HG02588 (cell line): ENCODE measurements at regions not wholly inside any gene's neighbourhood (a gene's known extent, or its start where the extent isn't known, plus 50 kb on each side); places are given as distances from the start of the nearest gene placed in this dataset.
A peak's percentile ranks its signal among the peaks of the same experiment; 100 is the strongest.

Experiments
- ATAC-seq: cut with Tn5 transposase; IDR thresholded peaks from one replicate; pipeline ENCODE4 v1.9.1; 2021; ENCODE audit warnings: mild to moderate bottlenecking, moderate library complexity; ENCODE audit not compliant: unreplicated experiment

DNA sequence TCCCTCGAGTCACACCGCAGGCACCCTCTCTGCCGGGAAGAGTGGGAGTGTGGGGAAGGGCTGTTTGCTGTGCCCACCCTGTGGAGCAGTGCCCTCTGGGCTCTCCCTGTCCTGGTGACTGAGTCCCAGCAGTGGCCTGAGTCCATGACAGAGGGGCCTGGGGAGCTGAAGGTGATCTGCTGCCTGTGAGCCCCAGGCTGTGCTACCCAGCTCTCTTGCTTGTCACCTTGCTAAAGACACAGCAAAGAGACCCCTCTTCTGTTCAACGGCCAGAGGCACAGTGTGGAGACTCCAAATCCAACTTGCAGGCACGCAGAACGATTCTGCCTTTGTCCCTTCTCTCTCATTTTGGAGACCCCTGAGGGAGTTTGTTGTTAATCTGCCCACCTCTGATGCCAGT lies 232.6 kb downstream of the OPA1 start:
- ATAC-seq: no peak

DNA sequence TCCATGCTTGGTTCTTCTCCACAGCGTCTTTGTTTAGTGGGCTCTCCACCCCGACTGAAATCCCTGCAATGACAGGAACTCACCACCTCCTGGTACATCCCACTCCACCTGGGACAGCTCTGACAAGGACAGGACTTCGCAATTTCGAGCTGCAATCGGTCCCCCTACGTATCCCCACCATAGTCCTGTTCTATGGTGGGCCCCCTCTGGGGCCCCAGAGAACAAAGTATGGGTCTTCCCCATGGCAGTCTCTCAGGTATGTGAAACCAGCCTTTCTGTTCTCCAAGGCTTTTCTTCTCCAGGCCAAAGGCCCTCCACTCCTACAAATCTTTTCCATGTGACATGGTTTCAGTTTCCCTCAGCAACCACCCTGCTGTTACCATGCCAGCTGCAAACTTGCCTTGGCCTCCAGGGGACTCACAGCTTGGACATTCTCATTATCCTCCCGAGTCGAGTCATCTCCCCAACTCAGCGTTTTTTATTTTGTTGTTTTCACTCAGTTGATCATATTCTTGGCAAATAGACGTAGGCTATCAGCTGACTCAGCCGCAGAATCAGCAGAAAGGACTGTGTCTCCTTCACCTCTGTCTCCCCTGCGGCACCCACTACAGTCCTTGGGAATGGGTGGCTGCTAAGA lies 233.3 kb downstream of the OPA1 start:
- ATAC-seq: no peak

DNA sequence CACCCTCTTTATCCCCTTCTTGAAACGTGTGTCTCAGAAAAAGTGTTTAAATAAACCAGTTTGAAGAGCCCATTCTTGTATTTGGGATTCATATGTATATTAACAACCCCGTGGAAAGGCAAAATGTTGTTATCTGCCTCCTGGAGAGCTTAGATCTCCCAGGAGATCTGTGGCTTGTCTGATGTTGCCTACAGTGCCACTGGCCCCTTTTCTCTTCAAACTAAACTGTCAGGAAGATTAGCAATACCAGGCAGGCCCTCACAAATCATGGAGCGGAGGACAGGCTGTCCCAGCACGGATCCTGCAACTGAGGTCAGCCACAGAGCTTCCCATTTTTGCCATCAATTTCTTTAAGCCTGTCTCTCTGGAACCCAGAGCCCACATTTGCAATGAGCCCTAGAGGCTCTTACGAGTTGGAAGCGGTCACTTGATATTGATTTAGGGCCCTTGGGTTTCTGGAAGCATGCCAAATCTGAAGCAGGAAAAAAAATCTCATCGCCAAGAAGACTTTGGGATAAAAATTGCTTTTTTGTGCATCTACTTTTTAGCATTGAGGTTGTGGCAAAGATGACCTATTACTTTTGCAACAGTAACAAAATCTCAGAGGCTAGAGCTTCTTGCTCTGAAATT lies 234.1 kb downstream of the OPA1 start:
- no peak for ATAC-seq

DNA sequence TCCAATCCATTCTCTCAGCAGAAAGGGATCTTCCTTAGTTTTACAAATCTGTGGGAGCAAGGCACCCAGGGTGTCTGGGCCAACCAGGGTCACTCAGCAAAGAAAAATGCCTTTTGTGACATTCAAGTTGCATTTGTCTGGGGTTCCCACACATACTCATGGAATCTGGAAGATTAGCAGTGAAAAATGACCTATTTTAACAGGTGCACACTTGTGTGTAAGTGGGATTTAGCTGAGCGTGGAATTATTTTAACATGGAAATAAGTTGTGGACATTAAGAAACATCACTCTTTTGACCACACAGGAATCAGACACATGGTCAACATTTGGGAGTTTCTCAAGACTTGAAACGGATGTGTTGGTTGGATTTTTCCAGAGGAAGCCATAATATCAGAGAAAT lies 234.9 kb downstream of the OPA1 start:
- ATAC-seq: no peak

DNA sequence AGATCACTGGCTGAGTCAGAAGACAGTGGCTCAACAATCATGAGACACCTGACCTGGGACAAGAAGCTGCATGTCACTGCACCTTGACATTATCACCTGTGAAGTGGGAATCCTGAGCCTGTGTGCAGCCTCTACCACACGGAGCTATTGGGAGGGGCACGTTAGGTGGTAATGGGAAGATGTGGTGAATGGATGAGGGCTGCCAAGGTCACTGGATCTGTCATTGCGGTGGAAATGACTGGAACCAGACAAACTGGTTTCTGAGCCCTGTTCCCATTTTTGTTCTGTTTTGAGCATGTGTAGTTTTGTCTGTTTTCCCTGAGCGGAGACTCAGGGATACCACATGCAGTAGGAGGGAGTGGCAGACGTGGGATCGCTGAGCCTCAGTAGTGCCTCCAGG lies 235.5 kb downstream of the OPA1 start:
- no peak for ATAC-seq

DNA sequence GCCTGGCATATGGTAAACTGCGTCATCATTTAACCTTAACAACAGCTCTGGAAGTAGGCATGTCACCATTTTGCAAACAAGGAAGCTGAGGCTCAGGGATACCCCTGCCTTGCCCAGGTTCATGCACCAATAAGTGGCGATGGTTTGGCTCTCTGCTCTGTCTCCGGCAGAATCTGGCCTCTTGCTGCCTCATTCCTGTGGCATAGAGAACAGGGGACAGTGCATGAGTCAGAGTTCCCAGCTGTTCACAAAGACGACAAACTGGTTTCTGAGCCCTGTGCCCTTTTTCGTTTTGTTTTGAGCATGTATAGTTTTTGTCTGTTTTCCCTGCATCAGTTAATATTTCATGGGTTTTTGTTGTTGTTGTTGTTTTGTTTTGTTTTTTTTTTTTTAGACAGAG lies 236.8 kb downstream of the OPA1 start:
- ATAC-seq: no peak

DNA sequence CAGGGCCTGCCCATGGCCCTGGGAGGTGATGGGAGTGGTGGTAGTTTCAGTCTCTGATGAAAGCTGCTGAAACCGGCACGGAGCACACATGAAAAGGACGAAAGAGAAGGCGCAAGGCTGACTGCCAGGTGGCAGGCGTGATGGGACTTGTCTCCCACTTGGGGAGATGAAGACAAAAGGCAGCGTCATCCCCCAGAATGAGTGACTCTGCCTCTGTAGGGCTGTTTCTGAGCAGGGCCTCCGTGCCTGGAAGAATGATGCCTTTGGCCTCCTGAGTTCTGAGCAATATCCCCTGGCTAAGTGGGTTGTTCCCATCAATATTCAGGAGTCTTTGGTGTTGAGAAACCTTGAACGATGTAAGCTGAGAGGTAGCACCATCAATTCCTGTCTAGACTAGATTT lies 237.8 kb downstream of the OPA1 start:
- ATAC-seq: no peak

DNA sequence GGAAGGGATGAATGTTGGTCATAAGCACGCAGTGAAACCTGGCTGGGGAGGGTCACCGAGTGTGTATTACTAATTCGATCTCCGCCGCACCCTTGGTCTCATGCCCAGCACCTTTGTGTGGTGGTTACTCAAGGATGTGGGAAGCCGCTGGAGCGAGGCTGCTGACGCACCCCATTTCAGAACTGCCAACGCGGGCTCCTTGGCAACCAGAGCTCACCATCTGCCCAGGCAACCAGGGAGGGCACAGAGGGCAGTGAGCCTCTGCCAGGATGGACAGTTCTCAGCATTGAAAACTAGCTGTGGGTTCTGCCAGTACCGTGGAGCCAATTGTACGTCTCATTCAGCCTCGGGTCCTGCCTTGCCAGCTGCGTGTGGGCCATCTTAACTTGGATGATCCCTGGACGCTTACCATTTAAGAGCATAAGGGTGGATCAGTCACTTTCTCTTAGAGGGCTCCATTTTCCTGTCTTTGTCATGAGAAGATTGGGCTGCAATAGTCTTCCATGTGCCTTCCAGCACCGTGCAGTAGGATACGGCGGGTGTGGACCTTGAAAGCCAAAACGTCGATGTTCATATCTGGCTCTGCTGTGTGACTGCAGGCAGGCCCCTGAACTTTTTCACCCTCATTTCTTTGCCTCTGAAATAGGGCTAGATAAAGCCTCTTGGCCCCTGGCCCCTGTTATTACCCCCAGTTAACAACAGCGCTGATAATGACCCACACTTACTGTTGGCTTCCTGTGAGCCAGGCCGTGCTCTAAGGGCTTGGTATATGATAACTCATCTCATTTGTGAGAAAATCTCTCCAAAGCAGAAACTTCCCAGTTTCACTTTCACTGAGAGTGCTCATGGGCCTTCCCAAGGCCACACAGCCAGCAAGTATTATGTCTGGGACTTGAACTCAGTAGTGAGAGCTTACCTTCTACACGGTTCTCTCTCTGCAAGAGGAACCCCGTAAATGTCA lies 238.8 kb downstream of the OPA1 start:
- peak; percentile 69 for ATAC-seq

DNA sequence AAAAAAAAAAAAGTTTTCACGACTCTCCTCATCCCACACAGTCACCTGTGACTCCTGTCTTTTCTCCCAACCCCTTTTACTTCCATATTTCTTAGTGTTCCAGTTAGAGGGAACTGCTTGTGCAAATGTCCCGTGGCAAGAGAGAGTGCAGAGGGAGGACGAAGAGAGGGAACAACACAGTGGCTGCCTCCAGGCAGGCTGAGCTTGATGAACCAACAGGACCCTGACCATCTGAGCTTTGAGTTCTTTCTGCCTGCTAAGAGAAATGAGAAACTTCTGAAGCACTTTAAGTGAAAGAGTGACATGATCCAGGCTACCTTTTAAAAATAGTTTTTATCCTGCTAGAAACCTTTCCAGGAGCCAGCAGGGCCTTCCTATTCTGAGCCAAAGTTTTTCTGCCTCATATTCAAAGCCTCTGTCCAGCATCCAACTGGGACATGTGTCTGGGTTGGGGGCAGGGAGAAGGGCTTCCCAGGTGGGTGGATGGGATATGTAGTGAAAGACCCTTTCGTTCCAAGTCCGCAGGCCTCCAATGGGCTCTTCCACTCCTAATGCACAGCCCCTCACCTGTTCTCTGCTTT lies 239.9 kb downstream of the OPA1 start:
- no peak for ATAC-seq

DNA sequence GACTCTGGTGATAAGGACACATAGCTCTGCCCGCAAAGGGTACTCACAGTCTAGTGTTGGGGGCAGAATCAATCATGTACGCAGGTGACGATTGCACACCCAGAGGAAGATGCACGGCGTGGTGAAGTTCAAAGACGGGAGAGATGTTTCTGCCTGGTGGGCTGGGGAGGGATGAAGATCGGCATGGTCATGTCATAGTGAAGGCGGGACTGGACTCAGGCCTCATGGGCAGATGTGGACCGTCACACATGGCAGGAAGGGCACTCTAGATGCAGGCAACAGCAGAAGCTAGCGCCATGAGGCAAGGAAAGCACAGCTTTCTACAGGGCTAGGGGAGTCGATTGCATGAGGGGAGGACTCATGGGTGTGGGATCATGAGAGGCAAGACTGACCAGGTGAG lies 240.6 kb downstream of the OPA1 start:
- ATAC-seq: no peak

DNA sequence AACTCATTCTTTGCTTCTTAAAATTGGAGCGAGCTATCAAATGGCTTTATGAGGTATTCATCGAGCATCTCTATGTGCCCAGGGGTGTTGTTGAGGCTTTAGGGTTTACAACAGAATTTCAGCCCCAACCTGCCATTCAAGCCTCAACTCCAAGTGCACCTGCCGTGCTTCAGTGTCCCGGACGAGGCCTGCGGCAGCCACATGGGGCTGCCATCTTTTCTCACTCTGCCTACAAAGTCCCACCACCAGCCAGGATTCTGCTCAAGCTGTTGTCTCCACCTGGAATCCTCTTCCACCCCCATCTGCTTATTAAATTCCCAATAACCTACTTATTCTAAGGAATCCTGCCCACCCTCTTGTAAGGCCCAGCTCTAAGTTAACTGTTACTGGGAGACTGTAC lies 242.4 kb downstream of the OPA1 start:
- no peak for ATAC-seq

DNA sequence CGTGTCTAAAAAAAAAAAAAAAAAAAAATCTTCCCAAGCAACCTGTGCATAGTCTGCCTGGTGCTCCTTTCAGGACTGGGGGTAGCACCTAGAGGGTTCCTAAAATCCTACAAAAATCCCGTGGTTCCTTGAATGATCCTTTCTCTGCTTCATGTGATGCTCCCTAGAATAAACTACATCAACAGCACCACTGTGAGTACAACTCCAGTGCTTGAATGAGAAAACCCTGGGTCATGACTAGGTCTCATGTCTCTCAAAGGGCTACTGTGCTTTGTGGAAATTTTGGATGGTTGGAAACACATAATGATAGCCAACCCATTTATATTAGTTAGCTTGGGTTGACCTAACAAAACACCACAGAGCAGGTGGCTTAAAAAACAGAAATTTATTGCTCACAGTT lies 243.5 kb downstream of the OPA1 start:
- no peak for ATAC-seq

DNA sequence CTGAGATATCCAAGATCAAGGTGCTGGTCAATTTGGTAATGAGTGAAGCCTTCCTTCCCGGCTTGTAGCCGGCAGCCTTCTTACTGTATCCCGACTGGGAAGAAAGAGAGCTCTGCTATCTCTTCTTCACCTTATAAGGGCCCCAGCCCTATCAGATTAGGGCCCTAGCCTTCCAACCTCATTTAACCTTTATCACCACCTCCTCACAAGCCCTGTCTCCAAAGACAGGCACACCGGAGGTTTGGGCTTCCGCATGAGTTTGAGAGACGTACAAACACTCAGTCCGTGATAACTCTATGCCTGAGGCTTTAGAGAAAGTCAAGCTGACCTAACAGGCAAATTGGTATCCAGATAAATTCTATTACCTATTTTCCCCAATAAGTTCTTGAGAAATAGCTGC lies 243.9 kb downstream of the OPA1 start:
- ATAC-seq: no peak

DNA sequence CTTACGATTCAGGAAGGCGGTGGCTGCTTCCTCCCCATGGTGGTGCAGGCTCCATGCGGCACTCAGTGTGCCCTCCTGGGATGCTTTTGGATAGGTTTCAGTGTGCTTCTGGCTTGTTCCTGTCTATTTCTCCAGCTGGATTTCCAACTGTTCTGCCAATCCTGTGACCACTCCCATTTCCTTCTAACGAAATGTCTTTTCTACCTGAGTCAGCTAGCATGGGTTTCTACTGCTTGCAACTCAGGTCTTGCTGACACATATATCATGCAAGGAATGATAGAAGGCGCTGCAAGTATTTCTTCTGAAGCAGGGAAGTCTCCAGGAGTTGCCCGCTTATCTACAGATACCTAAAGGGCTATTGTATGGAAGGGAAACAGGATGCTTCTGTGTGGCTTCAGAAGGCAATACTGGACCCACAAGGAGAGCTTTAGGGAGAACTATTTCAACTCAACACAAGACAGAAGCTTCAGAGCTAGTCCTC lies 244.4 kb downstream of the OPA1 start:
- no peak for ATAC-seq

DNA sequence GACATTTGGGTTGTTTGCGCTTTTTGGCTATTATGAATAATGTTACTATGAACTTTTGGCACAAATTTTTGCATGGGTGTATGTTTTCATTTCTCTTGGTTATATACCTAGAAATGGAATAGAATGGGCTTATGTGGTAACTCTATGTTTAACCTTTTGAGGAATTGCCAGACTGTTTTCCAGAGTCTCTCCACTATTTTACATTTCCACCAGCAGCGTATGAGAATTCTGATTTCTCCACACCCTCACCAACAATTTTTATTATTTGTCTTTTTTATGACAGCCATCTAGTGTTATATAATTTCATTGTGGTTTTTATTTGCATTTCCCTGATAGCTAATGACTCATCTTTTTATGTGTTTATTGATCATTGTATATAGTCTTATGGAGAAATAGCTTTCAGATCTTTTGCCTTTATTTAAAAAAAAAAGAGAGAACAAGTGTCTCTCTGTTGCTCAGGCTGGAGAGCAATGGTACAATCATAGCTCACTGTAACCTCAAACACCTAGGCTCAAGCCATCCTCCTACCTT lies 247.2 kb downstream of the OPA1 start:
- no peak for ATAC-seq

DNA sequence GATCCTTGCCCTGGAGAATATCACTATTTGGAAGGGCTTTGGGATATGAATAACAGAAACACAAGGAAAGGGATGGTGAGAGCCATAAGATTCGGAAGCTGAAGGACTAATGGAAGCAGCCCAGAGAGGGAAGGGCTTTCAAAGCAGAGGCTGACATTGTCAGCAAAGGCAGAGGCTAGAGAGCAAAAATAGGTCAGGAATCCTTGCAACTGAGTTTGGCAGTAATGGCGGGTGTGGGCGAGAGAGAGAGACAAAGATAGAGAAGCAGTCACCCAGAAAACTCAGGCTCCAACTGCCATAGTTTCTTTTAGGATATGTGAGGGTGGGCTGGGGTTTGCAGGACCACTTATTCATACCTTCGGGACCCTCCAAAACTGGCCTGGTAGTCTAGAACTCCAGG lies 248.6 kb downstream of the OPA1 start:
- ATAC-seq: no peak

DNA sequence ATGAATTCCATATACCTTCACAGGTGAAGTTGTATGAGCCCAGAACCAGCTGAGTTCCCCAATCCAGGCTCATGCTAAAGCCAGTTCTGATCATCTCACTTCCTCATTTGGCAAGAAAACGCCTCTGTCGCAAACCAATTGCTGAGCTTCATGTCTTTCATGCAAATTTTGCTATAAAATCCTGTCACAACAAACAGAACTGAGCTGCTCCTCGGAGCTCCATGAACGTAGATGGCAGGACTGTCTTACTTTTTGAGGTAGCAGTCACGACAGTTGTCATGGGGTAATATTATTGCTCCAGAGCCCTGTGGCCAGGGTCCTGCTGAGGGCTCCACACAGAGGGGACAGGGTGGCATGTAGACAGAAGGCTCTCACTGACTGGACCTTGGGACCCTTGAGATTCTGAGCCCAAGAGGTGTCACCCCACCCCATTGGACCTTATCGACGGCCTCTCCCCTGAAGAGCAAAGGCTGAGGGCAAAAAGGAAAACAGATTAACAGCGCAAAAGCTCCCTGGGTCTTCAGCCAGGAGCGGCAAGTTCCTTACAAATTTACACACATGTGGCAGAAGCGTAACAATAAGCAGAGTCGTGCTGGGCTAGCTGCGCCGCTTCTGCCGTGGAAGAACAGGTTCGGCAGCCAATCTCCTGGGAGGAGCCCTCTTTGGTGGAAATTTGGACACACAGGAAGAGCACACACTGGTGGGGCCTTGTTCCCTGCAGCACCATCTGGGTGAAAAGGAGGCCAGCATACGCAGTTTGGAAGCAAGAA lies 249.2 kb downstream of the OPA1 start:
- peak; percentile 78 for ATAC-seq

DNA sequence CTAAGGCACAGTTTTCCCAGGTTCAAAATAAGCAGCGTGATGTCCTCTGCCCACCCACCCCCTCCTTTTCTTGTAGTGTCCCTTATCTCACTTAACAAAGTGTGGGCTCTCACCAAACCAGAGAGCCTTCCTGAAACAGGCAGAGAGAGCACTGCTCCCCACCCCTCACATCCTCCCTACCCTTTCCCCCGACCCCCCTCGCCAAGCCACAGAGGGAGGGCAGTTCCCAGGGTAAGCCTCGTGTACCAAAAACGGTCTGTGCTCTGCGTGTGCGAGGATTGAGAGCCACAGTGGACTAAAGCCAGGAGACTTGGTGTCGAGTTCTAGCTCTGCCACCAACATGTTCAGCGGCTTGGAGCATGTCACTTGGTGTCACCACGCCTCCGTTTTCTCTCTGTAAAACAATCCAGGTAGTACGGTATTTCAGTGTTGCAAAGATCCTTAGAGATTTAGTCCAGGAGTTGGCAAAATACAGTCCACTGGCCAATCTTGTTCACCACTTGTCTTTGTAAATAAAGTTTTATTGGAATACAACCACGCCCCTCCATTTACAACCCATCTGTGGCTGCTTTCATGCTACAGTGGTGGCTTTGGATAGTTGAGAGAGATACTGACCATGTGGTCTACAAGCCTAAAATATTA lies 249.9 kb downstream of the OPA1 start:
- no peak for ATAC-seq

DNA sequence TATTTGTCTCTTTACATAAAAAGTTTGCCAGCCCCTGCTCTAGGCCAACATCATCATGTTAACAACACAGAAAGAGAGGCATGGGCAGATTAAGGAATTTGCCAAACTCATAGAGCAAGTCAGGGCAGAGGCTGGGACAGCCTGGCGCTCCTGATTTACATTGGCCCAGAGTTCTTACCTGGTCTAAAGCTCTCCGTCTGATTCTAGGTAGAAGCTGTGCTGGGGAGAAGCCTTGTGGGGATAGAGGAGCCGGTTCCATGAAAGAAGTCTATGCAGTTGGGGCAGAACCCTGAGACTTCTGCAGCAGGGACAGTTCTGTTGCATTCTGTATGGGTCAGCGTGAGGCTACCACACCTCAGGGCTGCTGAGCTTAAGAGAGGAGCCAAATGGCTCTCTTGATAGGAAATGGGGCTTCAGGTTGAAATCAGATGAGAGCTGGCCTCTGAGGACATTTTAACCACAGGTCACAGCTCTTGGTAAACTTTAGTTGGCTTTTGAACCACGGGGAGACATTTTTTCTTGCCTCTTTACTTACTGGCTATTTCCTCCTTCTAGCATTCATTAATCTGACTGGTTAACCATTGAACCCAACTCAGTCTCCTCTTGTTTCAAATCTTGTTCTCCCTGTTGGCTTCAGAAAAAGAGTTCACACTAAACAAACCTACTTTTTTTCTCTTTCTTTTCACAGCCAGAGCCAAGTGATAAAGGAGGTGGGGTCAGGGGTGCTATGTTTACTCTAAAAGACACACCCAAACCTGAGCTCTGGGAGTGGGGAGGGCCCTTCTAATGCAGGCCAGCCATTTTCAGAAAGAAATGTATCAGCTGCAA lies 250.7 kb downstream of the OPA1 start:
- no peak for ATAC-seq
